ENCODE measurements at regions not wholly inside any gene's neighbourhood (a gene's known extent, or its start where the extent isn't known, plus 50 kb on each side); places are given as distances from the start of the nearest gene placed in this dataset.

- Histone ChIP-seq H3K9me2 (ENCODE audit: low read depth, low read length) (no peaks in the 10 kb centered on the region), H3K9ac (ENCODE audit: low read length) (no peak overlapping the region), H3K4me3 (ENCODE audit: low read depth, low read length, poor library complexity, severe bottlenecking) (no peak overlapping the region), H3K9me3 (ENCODE audit: low read length) (no peaks in the 10 kb centered on the region), H4K20me1 (ENCODE audit: insufficient read depth, low read length) (no peaks in the 10 kb centered on the region), H3K79me2 (ENCODE audit: insufficient read depth, low read length) (no peaks in the 10 kb centered on the region), H2AFZ (ENCODE audit: low read length) (no peak overlapping the region), H3K36me3 (ENCODE audit: insufficient read depth, low read length) (no peaks in the 10 kb centered on the region), H3K4me1 (ENCODE audit: insufficient read depth, low read length, severe bottlenecking) (no peaks in the 10 kb centered on the region), H3K27ac (ENCODE audit: low read depth, low read length, poor library complexity, severe bottlenecking) (no peak overlapping the region), H3K27me3 (ENCODE audit: insufficient read depth, low read length) (no peaks in the 10 kb centered on the region), H3K4me2 (ENCODE audit: low read length) (no peak overlapping the region), H3F3A (ENCODE audit: insufficient read depth, low read length) (no peaks in the 10 kb centered on the region)
- no peak for TF ChIP-seq EZH2 (IDR thresholded peaks at IDR 0.05; ENCODE audit: borderline replicate concordance, low read length)
- TF ChIP-seq CTCF (IDR thresholded peaks at IDR 0.05; ENCODE audit: low read length): no peak
Measured at GRCh38 chr4:24372881-24373280, 211.5 kb downstream of the DHX15 start.

DNA sequence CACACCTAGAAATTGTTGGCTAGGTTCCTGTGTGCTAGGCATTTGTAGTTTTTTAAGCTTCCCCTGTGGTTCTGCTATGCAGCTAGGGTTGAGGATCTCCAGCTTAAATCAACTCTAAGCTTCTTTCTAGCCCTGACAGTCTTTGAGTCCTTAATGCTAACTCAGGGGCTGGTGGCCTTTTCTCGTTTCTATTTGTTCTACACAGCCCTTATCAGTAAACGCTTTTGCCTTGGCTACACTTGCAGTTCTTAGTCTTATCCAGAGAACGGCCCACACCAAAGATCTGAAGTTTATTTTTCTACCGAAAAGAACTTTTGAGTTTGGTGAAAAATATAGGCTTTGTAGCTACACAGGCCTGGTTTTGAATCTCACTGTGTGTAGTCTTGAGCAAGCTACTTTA, 212.0 kb downstream of the DHX15 start:
- Histone ChIP-seq H3K79me2 (ENCODE audit: insufficient read depth, low read length) (no peaks in the 10 kb centered on the region), H2AFZ (ENCODE audit: low read length) (no peak overlapping the region), H3K9me2 (ENCODE audit: low read depth, low read length) (no peaks in the 10 kb centered on the region), H3K9me3 (ENCODE audit: low read length) (no peaks in the 10 kb centered on the region), H3F3A (ENCODE audit: insufficient read depth, low read length) (no peaks in the 10 kb centered on the region), H3K36me3 (ENCODE audit: insufficient read depth, low read length) (no peaks in the 10 kb centered on the region), H3K4me1 (ENCODE audit: insufficient read depth, low read length, severe bottlenecking) (no peaks in the 10 kb centered on the region), H3K4me2 (ENCODE audit: low read length) (no peak overlapping the region), H4K20me1 (ENCODE audit: insufficient read depth, low read length) (no peaks in the 10 kb centered on the region), H3K27me3 (ENCODE audit: insufficient read depth, low read length) (no peaks in the 10 kb centered on the region), H3K4me3 (ENCODE audit: low read depth, low read length, poor library complexity, severe bottlenecking) (no peak overlapping the region), H3K27ac (ENCODE audit: low read depth, low read length, poor library complexity, severe bottlenecking) (no peak overlapping the region), H3K9ac (ENCODE audit: low read length) (no peak overlapping the region)
- TF ChIP-seq CTCF (IDR thresholded peaks at IDR 0.05; ENCODE audit: low read length) (no peak), EZH2 (IDR thresholded peaks at IDR 0.05; ENCODE audit: borderline replicate concordance, low read length) (no peak)

GRCh38 chr4:24370421-24370820, 213.9 kb downstream of the DHX15 start:
- TF ChIP-seq EZH2 (IDR thresholded peaks at IDR 0.05; ENCODE audit: borderline replicate concordance, low read length) (no peak), CTCF (IDR thresholded peaks at IDR 0.05; ENCODE audit: low read length) (no peak)
- no peaks in the 10 kb centered on the region for H3K4me1 ChIP-seq (ENCODE audit: insufficient read depth, low read length, severe bottlenecking)

More at GRCh38 chr4:24370421-24370820, 213.9 kb downstream of the DHX15 start:
- Histone ChIP-seq H3K79me2 (ENCODE audit: insufficient read depth, low read length) (no peaks in the 10 kb centered on the region), H3K4me2 (ENCODE audit: low read length) (no peak overlapping the region), H3K4me3 (ENCODE audit: low read depth, low read length, poor library complexity, severe bottlenecking) (no peak overlapping the region), H2AFZ (ENCODE audit: low read length) (no peak overlapping the region), H3K27ac (ENCODE audit: low read depth, low read length, poor library complexity, severe bottlenecking) (no peak overlapping the region), H3F3A (ENCODE audit: insufficient read depth, low read length) (no peaks in the 10 kb centered on the region), H3K27me3 (ENCODE audit: insufficient read depth, low read length) (no peaks in the 10 kb centered on the region), H3K9ac (ENCODE audit: low read length) (no peak overlapping the region), H4K20me1 (ENCODE audit: insufficient read depth, low read length) (no peaks in the 10 kb centered on the region), H3K9me2 (ENCODE audit: low read depth, low read length) (no peaks in the 10 kb centered on the region), H3K36me3 (ENCODE audit: insufficient read depth, low read length) (no peaks in the 10 kb centered on the region), H3K9me3 (ENCODE audit: low read length) (no peaks in the 10 kb centered on the region)

Measured in OCI-LY1 (cell line).